ENCODE measurements at regions not wholly inside any gene's neighbourhood (a gene's known extent, or its start where the extent isn't known, plus 50 kb on each side); places are given as distances from the start of the nearest gene placed in this dataset.
A peak's percentile ranks its signal among the peaks of the same experiment; 100 is the strongest.

DNA sequence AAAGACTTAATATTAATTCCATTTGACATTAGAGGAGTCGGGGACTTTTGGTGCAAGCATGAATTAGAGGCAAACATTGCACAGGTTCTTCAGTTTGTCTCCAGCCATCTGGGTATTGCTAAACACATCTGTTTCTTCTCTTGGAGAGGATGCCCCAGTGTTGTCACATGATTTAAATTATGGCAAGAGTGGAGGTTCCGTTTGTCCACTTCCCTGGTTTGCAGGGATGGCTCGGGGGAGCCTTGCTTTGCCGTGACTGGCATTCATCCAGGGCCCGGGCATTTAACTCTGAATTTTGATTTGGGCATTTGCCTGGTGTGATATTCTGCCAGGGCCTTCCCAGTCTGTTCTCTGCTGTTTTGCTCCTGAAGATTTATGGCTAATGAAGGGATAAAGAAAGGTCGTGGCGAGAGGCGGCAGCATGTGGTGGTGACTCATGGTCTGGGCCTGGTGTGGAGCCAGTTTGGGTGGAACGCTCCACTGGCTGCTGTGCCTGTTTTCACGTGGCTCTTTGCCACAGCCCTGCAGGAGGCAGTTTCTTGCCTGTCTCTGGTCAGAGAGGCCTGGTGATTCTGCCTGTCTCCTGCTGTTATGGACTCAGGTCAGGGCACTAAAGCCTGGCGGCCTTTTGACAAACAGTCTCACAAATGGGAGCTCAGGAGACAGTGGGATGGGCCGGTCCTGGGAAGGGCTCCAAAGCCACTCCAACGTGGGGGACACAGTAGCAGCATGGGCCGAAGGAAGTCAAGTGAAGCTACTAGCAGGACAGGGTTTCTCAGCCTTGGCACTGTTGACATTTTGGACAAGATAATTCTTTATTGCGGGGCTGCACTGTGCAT, 99.4 kb upstream of the PGRMC2 start:
- H2AK5ac ChIP-seq (ENCODE audit: low read depth, low read length), result peak overlapping the region; percentile 88
- peak overlapping the region; percentile 94; the same call in 2 of the 3 replicates for H2BK15ac ChIP-seq (ENCODE audit: low read depth, low read length)
- H3K4ac ChIP-seq (ENCODE audit: low read depth, low read length), result peak overlapping the region; percentile 94
- H2BK5ac ChIP-seq (ENCODE audit: low read depth, low read length, poor library complexity, severe bottlenecking), result peak overlapping the region; percentile 98
- no peak overlapping the region for H3K4me3 ChIP-seq (ENCODE audit: insufficient read depth, low read depth, low read length)
- H3K9me1 ChIP-seq (ENCODE audit: insufficient read depth, low read length), result peaks cover 30% of the 10 kb centered on the region
- no peaks in the 10 kb centered on the region for H3K79me1 ChIP-seq (ENCODE audit: low read depth in 1 of 2, low read length in 2 of 2)
- H3K14ac ChIP-seq (replicated peaks; ENCODE audit: low read depth, low read length), result peak overlapping the region; percentile 65
- in situ Hi-C loops (cut with MboI; ENCODE audit: low sequenced_read_pairs), result no loop called here
- H3K9ac ChIP-seq (ENCODE audit: low read depth, low read length), result peak overlapping the region; percentile 64
- intact Hi-C loops (cut with micrococcal nuclease), result loop anchor here (1.0 to 10.0 kb wide), 8 partner anchors 33 to 708 kb away; partner anchors contain the start of genes C4orf33 and SCLT1
- no peaks in the 10 kb centered on the region for H4K20me1 ChIP-seq (ENCODE audit: insufficient read depth, low read length)
- H2BK20ac ChIP-seq (ENCODE audit: low read depth, low read length), result peak overlapping the region; percentile 96
- dilution Hi-C loops (cut with HindIII; ENCODE audit: low sequenced_read_pairs, unreplicated experiment), result no loop called here
- peak overlapping the region; percentile 84 to 89; a peak in 3 of 4 replicates for H4K8ac ChIP-seq (ENCODE audit: low read depth in 2 of 2, low read length in 2 of 2)
- H4K91ac ChIP-seq (ENCODE audit: insufficient read depth, low read depth, low read length), result peak overlapping the region; percentile 99
- POLR2A ChIA-PET (ENCODE audit: unreplicated experiment), result no interaction called here
- BruUV-seq (replicated peaks), result no TSS peak
- H3K4me1 ChIP-seq (ENCODE audit: control insufficient read depth, insufficient read depth, low read length), result peaks cover 34% of the 10 kb centered on the region
- H2AK9ac ChIP-seq (replicated peaks; ENCODE audit: low read depth, low read length, poor library complexity), result peak overlapping the region; percentile 90
- peak overlapping the region; percentile 87 for H2AFZ ChIP-seq (replicated peaks; ENCODE audit: low read length, poor library complexity)
- CTCF ChIA-PET, result no interaction called here
- ATAC-seq (ENCODE audit: low read depth) (peak; percentile 68), DNase-seq (peak; percentile 97)
- WGBS, 2 experiments (ENCODE audit: extremely low coverage in 2 of 2, insufficient read length in 1 of 2), result 15% methylated on average over 9 of the region's 15 CpGs; no CpG with 5 or more reads in 1 of the 2 experiments
- H3K4me2 ChIP-seq (ENCODE audit: low read depth, low read length), result peak overlapping the region; percentile 33
- H3K23ac ChIP-seq (ENCODE audit: low read depth, low read length), result peak overlapping the region; percentile 80
- no peaks in the 10 kb centered on the region for H3K9me3 ChIP-seq (ENCODE audit: control insufficient read depth, insufficient read depth, low read length)
- peak overlapping the region; percentile 87 for H4K5ac ChIP-seq (ENCODE audit: low read depth, low read length)
- peak overlapping the region; percentile 92 for H3K18ac ChIP-seq (ENCODE audit: low read depth, low read length)
- H2BK120ac ChIP-seq (ENCODE audit: low read depth, low read length), result peak overlapping the region; percentile 98
- peak overlapping the region; percentile 76 for H3K56ac ChIP-seq (ENCODE audit: extremely low read depth, insufficient read depth, low read length)
- no peaks in the 10 kb centered on the region for H3K36me3 ChIP-seq (ENCODE audit: control insufficient read depth, insufficient read depth, low read length)
- H3K27me3 ChIP-seq (ENCODE audit: control insufficient read depth, insufficient read depth, low read length), result no peaks in the 10 kb centered on the region
- peak overlapping the region; percentile 91 for H3K27ac ChIP-seq (ENCODE audit: insufficient read depth, low read length)
- TF ChIP-seq RCOR1 (IDR thresholded peaks at IDR 0.05; ENCODE audit: insufficient replicate concordance, low read length) (peak; percentile 20), RFX5 (IDR thresholded peaks at IDR 0.05; ENCODE audit: low read depth, low read length) (no peak), BHLHE40 (IDR thresholded peaks at IDR 0.05; ENCODE audit: low read depth, low read length) (peak; percentile 74), ELK1 (IDR thresholded peaks at IDR 0.05; ENCODE audit: borderline replicate concordance, low read depth, low read length) (no peak), FOS (IDR thresholded peaks at IDR 0.05; ENCODE audit: low read depth, low read length) (peak; percentile 93), CHD1 (IDR thresholded peaks at IDR 0.05; ENCODE audit: low read depth, low read length) (no peak), POLR2A (IDR thresholded peaks at IDR 0.05; ENCODE audit: low read depth, low read length) (peak; percentile 53), MAZ (IDR thresholded peaks at IDR 0.05; ENCODE audit: borderline replicate concordance, low read depth, low read length) (peak; percentile 35; the same call in 1 of the 2 replicates), MXI1 (IDR thresholded peaks at IDR 0.05; ENCODE audit: borderline replicate concordance, low read depth, low read length) (peak; percentile 87), CEBPB (IDR thresholded peaks at IDR 0.05; ENCODE audit: low read depth, low read length) (peak; percentile 67), SMC3 (IDR thresholded peaks at IDR 0.05; ENCODE audit: low read depth, low read length) (no peak), RAD21 (IDR thresholded peaks at IDR 0.05; ENCODE audit: low read length) (peak; percentile 29)
- TF ChIP-seq, protein P1, sequence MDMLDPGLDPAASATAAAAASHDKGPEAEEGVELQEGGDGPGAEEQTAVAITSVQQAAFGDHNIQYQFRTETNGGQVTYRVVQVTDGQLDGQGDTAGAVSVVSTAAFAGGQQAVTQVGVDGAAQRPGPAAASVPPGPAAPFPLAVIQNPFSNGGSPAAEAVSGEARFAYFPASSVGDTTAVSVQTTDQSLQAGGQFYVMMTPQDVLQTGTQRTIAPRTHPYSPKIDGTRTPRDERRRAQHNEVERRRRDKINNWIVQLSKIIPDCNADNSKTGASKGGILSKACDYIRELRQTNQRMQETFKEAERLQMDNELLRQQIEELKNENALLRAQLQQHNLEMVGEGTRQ (IDR thresholded peaks at IDR 0.05; ENCODE audit: low read depth, low read length), result peak; percentile 69
- TF ChIP-seq, protein P2, sequence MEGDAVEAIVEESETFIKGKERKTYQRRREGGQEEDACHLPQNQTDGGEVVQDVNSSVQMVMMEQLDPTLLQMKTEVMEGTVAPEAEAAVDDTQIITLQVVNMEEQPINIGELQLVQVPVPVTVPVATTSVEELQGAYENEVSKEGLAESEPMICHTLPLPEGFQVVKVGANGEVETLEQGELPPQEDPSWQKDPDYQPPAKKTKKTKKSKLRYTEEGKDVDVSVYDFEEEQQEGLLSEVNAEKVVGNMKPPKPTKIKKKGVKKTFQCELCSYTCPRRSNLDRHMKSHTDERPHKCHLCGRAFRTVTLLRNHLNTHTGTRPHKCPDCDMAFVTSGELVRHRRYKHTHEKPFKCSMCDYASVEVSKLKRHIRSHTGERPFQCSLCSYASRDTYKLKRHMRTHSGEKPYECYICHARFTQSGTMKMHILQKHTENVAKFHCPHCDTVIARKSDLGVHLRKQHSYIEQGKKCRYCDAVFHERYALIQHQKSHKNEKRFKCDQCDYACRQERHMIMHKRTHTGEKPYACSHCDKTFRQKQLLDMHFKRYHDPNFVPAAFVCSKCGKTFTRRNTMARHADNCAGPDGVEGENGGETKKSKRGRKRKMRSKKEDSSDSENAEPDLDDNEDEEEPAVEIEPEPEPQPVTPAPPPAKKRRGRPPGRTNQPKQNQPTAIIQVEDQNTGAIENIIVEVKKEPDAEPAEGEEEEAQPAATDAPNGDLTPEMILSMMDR (conservative IDR thresholded peaks at IDR 0.05; ENCODE audit: low read depth, low read length), result 0 out of 2 replicates have a peak, but pooled peaks have one; percentile 18

Measured in IMR-90 (cell line).